ENCODE measurements at regions not wholly inside any gene's neighbourhood (a gene's known extent, or its start where the extent isn't known, plus 50 kb on each side); places are given as distances from the start of the nearest gene placed in this dataset.

- DNase-seq = no peak
- Mint-ChIP-seq H3K36me3 (ENCODE audit: low read depth) (no peaks in the 10 kb centered on the region), H3K9me3 (ENCODE audit: insufficient read depth) (no peaks in the 10 kb centered on the region), H3K27me3 (ENCODE audit: low read depth) (no peaks in the 10 kb centered on the region), H3K4me1 (ENCODE audit: low read depth) (no peaks in the 10 kb centered on the region), H3K4me3 (no peak overlapping the region), H3K27ac (no peak overlapping the region)
- POLR2A ChIA-PET = no interaction called here
- CTCF ChIA-PET = interaction anchor here (1.2 to 1.7 kb wide), 2 partner anchors 7 to 47 kb away, joined by 4 to 5 read pairs; no protein-coding TSS in a partner anchor
- no peak for ATAC-seq
These were observed 256.6 kb downstream of the RBFOX3 start for GRCh38 chr17:79354173-79354820.

GRCh38 chr17:79353548-79353947 lies 257.3 kb downstream of the RBFOX3 start:
- H3K9me3 Mint-ChIP-seq (ENCODE audit: insufficient read depth) = no peaks in the 10 kb centered on the region
- no peaks in the 10 kb centered on the region for H3K27me3 Mint-ChIP-seq (ENCODE audit: low read depth)
- no peaks in the 10 kb centered on the region for H3K4me1 Mint-ChIP-seq (ENCODE audit: low read depth)
- POLR2A ChIA-PET = no interaction called here
- H3K36me3 Mint-ChIP-seq (ENCODE audit: low read depth) = no peaks in the 10 kb centered on the region
- ATAC-seq (no peak), DNase-seq (no peak)
- H3K4me3 Mint-ChIP-seq = no peak overlapping the region
- CTCF ChIA-PET = no interaction called here
- H3K27ac Mint-ChIP-seq = no peak overlapping the region

- Mint-ChIP-seq H3K9me3 (ENCODE audit: insufficient read depth) (no peaks in the 10 kb centered on the region), H3K27ac (no peak overlapping the region), H3K27me3 (ENCODE audit: low read depth) (peaks cover under 1% of the 10 kb centered on the region), H3K4me1 (ENCODE audit: low read depth) (no peaks in the 10 kb centered on the region), H3K4me3 (no peak overlapping the region), H3K36me3 (ENCODE audit: low read depth) (no peaks in the 10 kb centered on the region)
- no peak for ATAC-seq
- DNase-seq = no peak
- ChIA-PET POLR2A (no interaction called here), CTCF (no interaction called here)
These were observed 257.8 kb downstream of the RBFOX3 start for GRCh38 chr17:79353016-79353415.

- DNase-seq = no peak
- peaks cover 18% of the 10 kb centered on the region for H3K27me3 Mint-ChIP-seq (ENCODE audit: low read depth)
- POLR2A ChIA-PET = no interaction called here
These were observed 260.3 kb downstream of the RBFOX3 start for GRCh38 chr17:79350533-79350932.

GRCh38 chr17:79349506-79350400 lies 261.1 kb downstream of the RBFOX3 start:
- CTCF ChIA-PET = no interaction called here
- Mint-ChIP-seq H3K27me3 (ENCODE audit: low read depth) (peaks cover 23% of the 10 kb centered on the region), H3K9me3 (ENCODE audit: insufficient read depth) (no peaks in the 10 kb centered on the region), H3K27ac (no peak overlapping the region), H3K4me1 (ENCODE audit: low read depth) (no peaks in the 10 kb centered on the region), H3K36me3 (ENCODE audit: low read depth) (no peaks in the 10 kb centered on the region), H3K4me3 (no peak overlapping the region)
- DNase-seq (no peak), ATAC-seq (no peak)
- POLR2A ChIA-PET = no interaction called here

More at GRCh38 chr17:79350533-79350932, 260.3 kb downstream of the RBFOX3 start:
- Mint-ChIP-seq H3K4me3 (no peak overlapping the region), H3K36me3 (ENCODE audit: low read depth) (no peaks in the 10 kb centered on the region), H3K27ac (no peak overlapping the region), H3K4me1 (ENCODE audit: low read depth) (no peaks in the 10 kb centered on the region), H3K9me3 (ENCODE audit: insufficient read depth) (no peaks in the 10 kb centered on the region)
- ATAC-seq = no peak
- CTCF ChIA-PET = no interaction called here

- POLR2A ChIA-PET = no interaction called here
- CTCF ChIA-PET = no interaction called here
- DNase-seq (no peak), ATAC-seq (no peak)
- no peak overlapping the region for H3K27ac Mint-ChIP-seq
- no peaks in the 10 kb centered on the region for H3K36me3 Mint-ChIP-seq (ENCODE audit: low read depth)
- no peaks in the 10 kb centered on the region for H3K9me3 Mint-ChIP-seq (ENCODE audit: insufficient read depth)
- no peak overlapping the region for H3K4me3 Mint-ChIP-seq
- no peaks in the 10 kb centered on the region for H3K4me1 Mint-ChIP-seq (ENCODE audit: low read depth)
- H3K27me3 Mint-ChIP-seq (ENCODE audit: low read depth) = peaks cover 16% of the 10 kb centered on the region
These were observed 267.8 kb downstream of the ENGASE start for GRCh38 chr17:79342376-79342775.

- ATAC-seq (no peak), DNase-seq (no peak)
- CTCF ChIA-PET = no interaction called here
- Mint-ChIP-seq H3K27ac (no peak overlapping the region), H3K27me3 (ENCODE audit: low read depth) (peaks cover 11% of the 10 kb centered on the region), H3K9me3 (ENCODE audit: insufficient read depth) (no peaks in the 10 kb centered on the region), H3K4me3 (no peak overlapping the region), H3K36me3 (ENCODE audit: low read depth) (no peaks in the 10 kb centered on the region), H3K4me1 (ENCODE audit: low read depth) (no peaks in the 10 kb centered on the region)
- POLR2A ChIA-PET = no interaction called here
These were observed 267.2 kb downstream of the ENGASE start for GRCh38 chr17:79341816-79342215.

- H3K4me3 Mint-ChIP-seq = no peak overlapping the region
- POLR2A ChIA-PET = no interaction called here
- CTCF ChIA-PET = no interaction called here
- no peaks in the 10 kb centered on the region for H3K36me3 Mint-ChIP-seq (ENCODE audit: low read depth)
- peaks cover 7% of the 10 kb centered on the region for H3K27me3 Mint-ChIP-seq (ENCODE audit: low read depth)
- H3K27ac Mint-ChIP-seq = no peak overlapping the region
- DNase-seq (no peak), ATAC-seq (no peak)
- H3K4me1 Mint-ChIP-seq (ENCODE audit: low read depth) = no peaks in the 10 kb centered on the region
- H3K9me3 Mint-ChIP-seq (ENCODE audit: insufficient read depth) = no peaks in the 10 kb centered on the region
These were observed 266.7 kb downstream of the ENGASE start for GRCh38 chr17:79341222-79341780.

- ATAC-seq (no peak), DNase-seq (no peak)
- H3K27ac Mint-ChIP-seq = no peak overlapping the region
- H3K4me1 Mint-ChIP-seq (ENCODE audit: low read depth) = no peaks in the 10 kb centered on the region
- H3K4me3 Mint-ChIP-seq = no peak overlapping the region
- H3K9me3 Mint-ChIP-seq (ENCODE audit: insufficient read depth) = no peaks in the 10 kb centered on the region
- H3K36me3 Mint-ChIP-seq (ENCODE audit: low read depth) = no peaks in the 10 kb centered on the region
- H3K27me3 Mint-ChIP-seq (ENCODE audit: low read depth) = peaks cover 5% of the 10 kb centered on the region
- ChIA-PET POLR2A (no interaction called here), CTCF (no interaction called here)
These were observed 266.0 kb downstream of the ENGASE start for GRCh38 chr17:79340333-79341221.

- Mint-ChIP-seq H3K9me3 (ENCODE audit: insufficient read depth) (no peaks in the 10 kb centered on the region), H3K4me3 (no peak overlapping the region), H3K36me3 (ENCODE audit: low read depth) (no peaks in the 10 kb centered on the region), H3K4me1 (ENCODE audit: low read depth) (no peaks in the 10 kb centered on the region), H3K27ac (no peak overlapping the region), H3K27me3 (ENCODE audit: low read depth) (no peaks in the 10 kb centered on the region)
- ChIA-PET POLR2A (no interaction called here), CTCF (no interaction called here)
- no peak for DNase-seq
- no peak for ATAC-seq
These were observed 264.7 kb downstream of the ENGASE start for GRCh38 chr17:79339321-79339720.

- CTCF ChIA-PET = no interaction called here
- Mint-ChIP-seq H3K27ac (no peak overlapping the region), H3K9me3 (ENCODE audit: insufficient read depth) (no peaks in the 10 kb centered on the region), H3K36me3 (ENCODE audit: low read depth) (no peaks in the 10 kb centered on the region), H3K4me1 (ENCODE audit: low read depth) (no peaks in the 10 kb centered on the region), H3K4me3 (no peak overlapping the region), H3K27me3 (ENCODE audit: low read depth) (no peaks in the 10 kb centered on the region)
- DNase-seq = no peak
- ATAC-seq = no peak
- POLR2A ChIA-PET = no interaction called here
These were observed 264.0 kb downstream of the ENGASE start for GRCh38 chr17:79338604-79339003.

GRCh38 chr17:79338152-79338551 lies 263.5 kb downstream of the ENGASE start:
- Mint-ChIP-seq H3K4me3 (no peak overlapping the region), H3K4me1 (ENCODE audit: low read depth) (no peaks in the 10 kb centered on the region), H3K9me3 (ENCODE audit: insufficient read depth) (no peaks in the 10 kb centered on the region), H3K27me3 (ENCODE audit: low read depth) (no peaks in the 10 kb centered on the region), H3K36me3 (ENCODE audit: low read depth) (no peaks in the 10 kb centered on the region), H3K27ac (no peak overlapping the region)
- no peak for DNase-seq
- POLR2A ChIA-PET = no interaction called here
- CTCF ChIA-PET = no interaction called here
- no peak for ATAC-seq

All from activated CD8-positive, alpha-beta T cell treated with anti-CD3 and anti-CD28 coated beads, Interleukin-2, amount 10 ng/mL, durations not matched to agents 7 days and 5 days (primary cell).